GM12872 (cell line): ENCODE measurements at regions not wholly inside any gene's neighbourhood (a gene's known extent, or its start where the extent isn't known, plus 50 kb on each side); places are given as distances from the start of the nearest gene placed in this dataset.

Source experiments
- CTCF ChIP-seq: IDR thresholded peaks from 3 replicates; pipeline ENCODE4 v1.5.1; 2011; ENCODE audit warnings: low read depth, mild to moderate bottlenecking, low read length, moderate library complexity; ENCODE audit not compliant: insufficient read depth

- TF ChIP-seq CTCF = no peak
Measured at GRCh38 chr10:130372866-130373265, 236.7 kb downstream of the GLRX3 start.

GRCh38 chr10:130377986-130378540 is 241.9 kb downstream of the GLRX3 start:
- no peak for TF ChIP-seq CTCF

GRCh38 chr10:130378556-130379400 is 242.6 kb downstream of the GLRX3 start:
- TF ChIP-seq CTCF = no peak

- TF ChIP-seq CTCF = no peak
Measured at GRCh38 chr10:130380056-130380455, 243.9 kb downstream of the GLRX3 start.

- TF ChIP-seq CTCF = no peak
Measured at GRCh38 chr10:130382031-130382430, 245.8 kb downstream of the GLRX3 start.

GRCh38 chr10:130387936-130388580 is 251.9 kb downstream of the GLRX3 start:
- no peak for TF ChIP-seq CTCF

GRCh38 chr10:130388746-130389145 is 252.6 kb downstream of the GLRX3 start:
- TF ChIP-seq CTCF = no peak
